A549 (cell line): ENCODE measurements at regions not wholly inside any gene's neighbourhood (a gene's known extent, or its start where the extent isn't known, plus 50 kb on each side); places are given as distances from the start of the nearest gene placed in this dataset.
A peak's percentile ranks its signal among the peaks of the same experiment; 100 is the strongest.

Experiments
- ATAC-seq, 2 experiments: fragments of 200-7000 bp in 1 of 2; fragments of >200 bp in 1 of 2; cut with Nextera tagmentation in 1 of 2; cut with Tn5 transposase in 1 of 2; 3 replicates each; pipeline versions ENCODE4 v1.8.0 to v1.9.1; 2018 to 2020; ENCODE audit warnings: mild to moderate bottlenecking in 1 of 2, moderate library complexity in 1 of 2
- CTCF ChIA-PET: fragments of 300-600 bp; sonication (Branson Sonifier 250); formaldehyde crosslinking; extraction: SDS; loops from one replicate; lab custom pipeline; 2021; ENCODE audit warnings: antibody characterized with exemption, inconsistent platforms; lab: Yijun Ruan, JAX
- POLR2A ChIA-PET: fragments of 350-600 bp; formaldehyde crosslinking; extraction: SDS; loops from one replicate; lab custom pipeline; 2021; ENCODE audit warnings: antibody characterized with exemption, inconsistent platforms; lab: Yijun Ruan, JAX
- DNase-seq, 2 experiments: peaks; one replicate each; pipeline versions ENCODE4 v3.0.0 to v3.0.0-alpha.2; 2011 to 2016; ENCODE audit warnings: low read depth in 1 of 2, low spot score in 1 of 2
- FAIRE-seq: peaks from 2 replicates; lab custom pipeline; 2011; peaks lifted over from hg19 to GRCh38; lab: Jason Lieb, UNC
- H3K27ac ChIP-seq, 2 experiments: fragments of >200 bp; sonication (Bioruptor Twin); formaldehyde crosslinking; 3 replicates each; pipeline ENCODE4 v1.5.1; 2016 to 2017
- H3K4me1 ChIP-seq: fragments of >200 bp; sonication (Bioruptor Twin); formaldehyde crosslinking; 3 replicates; pipeline ENCODE4 v1.6.1; 2016
- H3K4me2 ChIP-seq: fragments of >200 bp; sonication (Bioruptor Twin); formaldehyde crosslinking; 3 replicates; pipeline ENCODE4 v1.6.1; 2016
- H3K4me3 ChIP-seq: fragments of >200 bp; sonication (Bioruptor Twin); formaldehyde crosslinking; 3 replicates; pipeline ENCODE4 v1.5.1; 2016
- H3K9me3 ChIP-seq: fragments of >200 bp; sonication (Bioruptor Twin); formaldehyde crosslinking; 3 replicates; pipeline ENCODE4 v1.6.1; 2016
- BHLHE40 ChIP-seq: IDR thresholded peaks from 2 replicates; pipeline ENCODE4 v1.6.1; 2012; ENCODE audit warnings: low read depth, low read length, inconsistent platforms
- CEBPB ChIP-seq, 2 experiments: fragments of >200 bp in 1 of 2; sonication (Bioruptor Twin) in 1 of 2; formaldehyde crosslinking in 1 of 2; IDR thresholded peaks; 2 replicates each; pipeline ENCODE4 v1.6.1; 2012 to 2016
- E2F6 ChIP-seq: IDR thresholded peaks from 2 replicates; pipeline ENCODE4 v1.6.1; 2012; ENCODE audit warnings: low read depth, borderline replicate concordance
- EP300 ChIP-seq, 2 experiments: fragments of >200 bp; sonication (Bioruptor Twin); formaldehyde crosslinking; IDR thresholded peaks; 2 replicates in 1 of 2; 3 replicates in 1 of 2; pipeline ENCODE4 v1.6.1; 2016 to 2017
- FOSL2 ChIP-seq, 2 experiments: fragments of 450-650 bp in 1 of 2; fragments of >200 bp in 1 of 2; sonication (Bioruptor Twin) in 1 of 2; formaldehyde crosslinking; IDR thresholded peaks; 2 replicates each; pipeline versions ENCODE4 v1.5.0 to v1.6.1; 2016 to 2020; ENCODE audit warnings: mild to moderate bottlenecking in 1 of 2, moderate library complexity in 1 of 2
- GATA3 ChIP-seq: IDR thresholded peaks from 2 replicates; pipeline ENCODE4 v1.6.1; 2012; ENCODE audit warnings: borderline replicate concordance
- HMGXB4 ChIP-seq: fragments of 250-450 bp; sonication (Bioruptor Pico); IDR thresholded peaks from 2 replicates; pipeline ENCODE4 v1.5.0; 2021; ENCODE audit warnings: mild to moderate bottlenecking, moderate library complexity, borderline replicate concordance
- HOXA7 ChIP-seq: fragments of 250-450 bp; sonication (Bioruptor Pico); IDR thresholded peaks from 2 replicates; pipeline ENCODE4 v1.5.0; 2020; ENCODE audit warnings: mild to moderate bottlenecking, moderate library complexity
- HOXB13 ChIP-seq: fragments of 250-450 bp; sonication (Bioruptor Pico); IDR thresholded peaks from 2 replicates; pipeline ENCODE4 v1.5.0; 2020; ENCODE audit warnings: low read depth, mild to moderate bottlenecking, moderate library complexity
- HOXB5 ChIP-seq: fragments of 250-450 bp; sonication (Bioruptor Pico); IDR thresholded peaks from 2 replicates; pipeline ENCODE4 v1.5.0; 2020; ENCODE audit warnings: mild to moderate bottlenecking, moderate library complexity
- JUN ChIP-seq, 2 experiments: fragments of >200 bp; sonication (Bioruptor Twin); formaldehyde crosslinking; IDR thresholded peaks; 2 replicates in 1 of 2; 3 replicates in 1 of 2; pipeline ENCODE4 v1.6.1; 2016 to 2017
- MAFK ChIP-seq: fragments of 450-650 bp; IDR thresholded peaks from 2 replicates; pipeline ENCODE4 v1.6.1; 2014; ENCODE audit not compliant: partially characterized antibody
- NFE2L2 ChIP-seq: fragments of 150-350 bp; conservative IDR thresholded peaks from 2 replicates; pipeline ENCODE4 v1.6.1; 2014; ENCODE audit warnings: low read length
- NR3C1 ChIP-seq: fragments of >200 bp; sonication (Bioruptor Twin); formaldehyde crosslinking; IDR thresholded peaks from 3 replicates; pipeline ENCODE4 v1.6.1; 2017
- PBX3 ChIP-seq: IDR thresholded peaks from 2 replicates; pipeline ENCODE4 v1.6.1; 2012
- PHF8 ChIP-seq: fragments of 200-600 bp; sonication (generic); IDR thresholded peaks from 2 replicates; pipeline ENCODE4 v1.6.1; 2016; ENCODE audit warnings: low read depth, mild to moderate bottlenecking, antibody characterized with exemption, moderate library complexity, borderline replicate concordance
- POLR2AphosphoS2 ChIP-seq: conservative IDR thresholded peaks from 2 replicates; pipeline ENCODE4 v1.6.1; 2012; ENCODE audit warnings: low read length, improper control_type of control experiment, inconsistent platforms
- RNF2 ChIP-seq: fragments of 200-600 bp; sonication (generic); IDR thresholded peaks from 2 replicates; pipeline ENCODE4 v1.6.1; 2016; ENCODE audit warnings: low read depth, mild to moderate bottlenecking, antibody characterized with exemption, moderate library complexity, borderline replicate concordance
- SMC3 ChIP-seq: fragments of >200 bp; sonication (Bioruptor Twin); formaldehyde crosslinking; IDR thresholded peaks from 3 replicates; pipeline ENCODE4 v1.6.1; 2018; ENCODE audit warnings: inconsistent platforms
- SREBF2 ChIP-seq: fragments of 450-650 bp; IDR thresholded peaks from 2 replicates; pipeline ENCODE4 v1.6.1; 2014; ENCODE audit warnings: mild to moderate bottlenecking, moderate library complexity
- USF2 ChIP-seq: fragments of 450-650 bp; IDR thresholded peaks from 2 replicates; pipeline ENCODE4 v1.6.1; 2014; ENCODE audit warnings: antibody characterized with exemption
- ZC3H11A ChIP-seq: fragments of 450-650 bp; IDR thresholded peaks from 2 replicates; pipeline ENCODE4 v1.6.1; 2014; ENCODE audit warnings: antibody characterized with exemption, mild to moderate bottlenecking
- WGBS: methylation state at CpG from one replicate; pipeline ENCODE4 v1.1.6; 2017; ENCODE audit errors: missing lambda C conversion rate; 5-methylcytosine and 5-hydroxymethylcytosine counted together
- TF ChIP-seq, protein P1 (sequence below): IDR thresholded peaks from 2 replicates; pipeline ENCODE4 v1.6.1; 2012
- TF ChIP-seq, protein P2 (sequence below): fragments of >200 bp; sonication (Bioruptor Twin); formaldehyde crosslinking; IDR thresholded peaks from 2 replicates; pipeline ENCODE4 v1.6.1; 2016

GRCh38 chr12:125211464-125211863, 146.2 kb downstream of the AACS start (continued):
- TF ChIP-seq SMC3, result no peak

GRCh38 chr12:125214289-125214688, 149.1 kb downstream of the AACS start:
- POLR2A ChIA-PET, result no interaction called here
- no peaks in the 10 kb centered on the region for H3K4me1 ChIP-seq
- TF ChIP-seq RNF2, result no peak
- TF ChIP-seq USF2, result peak; percentile 75
- TF ChIP-seq, protein P1, sequence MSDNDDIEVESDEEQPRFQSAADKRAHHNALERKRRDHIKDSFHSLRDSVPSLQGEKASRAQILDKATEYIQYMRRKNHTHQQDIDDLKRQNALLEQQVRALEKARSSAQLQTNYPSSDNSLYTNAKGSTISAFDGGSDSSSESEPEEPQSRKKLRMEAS, result no peak
- TF ChIP-seq, all 56 proteins: peak for 1
- WGBS, result 15% methylated on average over 5 of the region's 5 CpGs
- no peak overlapping the region for H3K4me2 ChIP-seq
- ATAC-seq (no peak; a peak in 1 of 6 replicates), DNase-seq (no peak), FAIRE-seq (no peak)
- CTCF ChIA-PET, result interaction anchor here (0.6 kb wide), 1 partner anchor 12 kb away, joined by 3 read pairs; no protein-coding TSS in a partner anchor
- no peak overlapping the region for H3K4me3 ChIP-seq
- no peak overlapping the region for H3K27ac ChIP-seq
- H3K9me3 ChIP-seq, result no peaks in the 10 kb centered on the region

DNA sequence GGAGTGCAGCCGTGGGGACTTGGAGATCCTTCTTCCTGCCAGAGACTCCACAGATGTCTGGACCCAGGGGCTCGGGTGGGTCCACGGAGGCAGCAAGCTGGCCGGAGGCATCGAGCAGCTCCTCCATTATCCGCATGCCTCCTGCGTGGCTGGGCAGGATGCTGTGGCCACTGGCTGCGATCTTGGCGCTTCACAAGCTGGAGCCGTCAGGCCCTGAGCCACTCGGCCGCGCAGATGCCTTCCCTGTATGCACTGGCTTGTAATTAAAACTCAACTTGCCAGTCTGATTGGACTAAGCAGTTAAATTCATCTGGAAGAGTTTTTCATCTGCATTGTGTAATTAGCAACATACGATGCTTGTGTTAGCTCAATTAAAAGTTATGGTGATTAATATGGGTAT, 151.5 kb downstream of the AACS start:
- FAIRE-seq, result no peak

GRCh38 chr12:125217308-125217707, 152.1 kb downstream of the AACS start:
- Histone ChIP-seq H3K4me1 (no peaks in the 10 kb centered on the region), H3K27ac (no peak overlapping the region), H3K4me2 (no peak overlapping the region), H3K9me3 (no peaks in the 10 kb centered on the region), H3K4me3 (no peak overlapping the region)
- no peak for FAIRE-seq
- ATAC-seq, result no peak
- ChIA-PET CTCF (interaction anchor here (1.1 kb wide), 1 partner anchor 9 kb away, joined by 3 read pairs; no protein-coding TSS in a partner anchor), POLR2A (no interaction called here)
- no peak for TF ChIP-seq MAFK
- TF ChIP-seq HOXB13 (CRISPR knock-in tag), result no peak
- TF ChIP-seq HOXB5, result no peak
- TF ChIP-seq POLR2AphosphoS2, result no peak
- no peak for TF ChIP-seq NFE2L2
- TF ChIP-seq E2F6, result no peak
- no peak for TF ChIP-seq JUN (IDR thresholded peaks at IDR 0.05)
- TF ChIP-seq HOXA7 (CRISPR knock-in tag), result no peak
- TF ChIP-seq ZC3H11A, result no peak
- no peak for TF ChIP-seq FOSL2 (IDR thresholded peaks at IDR 0.05)
- no peak for TF ChIP-seq FOSL2 (CRISPR knock-in tag; IDR thresholded peaks at IDR 0.05)
- no peak for TF ChIP-seq PBX3
- TF ChIP-seq NR3C1, result no peak
- no peak for DNase-seq
- WGBS, result 23% methylated on average over 5 of the region's 5 CpGs

More for the DNA sequence above, 151.5 kb downstream of the AACS start:
- no peaks in the 10 kb centered on the region for H3K9me3 ChIP-seq
- no peak overlapping the region for H3K27ac ChIP-seq
- no peak for TF ChIP-seq PHF8
- no peak for TF ChIP-seq FOSL2 (IDR thresholded peaks at IDR 0.05)
- no peak for TF ChIP-seq FOSL2 (CRISPR knock-in tag; IDR thresholded peaks at IDR 0.05)
- TF ChIP-seq, protein P1, result no peak
- TF ChIP-seq SREBF2, result no peak
- TF ChIP-seq BHLHE40, result no peak
- no peak for TF ChIP-seq POLR2AphosphoS2
- no peak for TF ChIP-seq HMGXB4 (CRISPR knock-in tag)
- TF ChIP-seq, protein P2, sequence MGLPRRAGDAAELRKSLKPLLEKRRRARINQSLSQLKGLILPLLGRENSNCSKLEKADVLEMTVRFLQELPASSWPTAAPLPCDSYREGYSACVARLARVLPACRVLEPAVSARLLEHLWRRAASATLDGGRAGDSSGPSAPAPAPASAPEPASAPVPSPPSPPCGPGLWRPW, result no peak
- TF ChIP-seq CEBPB (IDR thresholded peaks at IDR 0.05), result no peak
- TF ChIP-seq SMC3, result no peak
- no peak for TF ChIP-seq GATA3
- no peak for TF ChIP-seq EP300 (IDR thresholded peaks at IDR 0.05)
- DNase-seq (no peak), ATAC-seq (no peak)
- WGBS, result 41% methylated on average over 14 of the region's 14 CpGs
- H3K4me3 ChIP-seq, result no peak overlapping the region
- no peak overlapping the region for H3K4me2 ChIP-seq
- no peaks in the 10 kb centered on the region for H3K4me1 ChIP-seq
- POLR2A ChIA-PET, result no interaction called here
- CTCF ChIA-PET, result interaction anchor here (1.1 kb wide), 1 partner anchor 34 kb away, joined by 6 read pairs; no protein-coding TSS in a partner anchor
